ENCODE measurements at regions not wholly inside any gene's neighbourhood (a gene's known extent, or its start where the extent isn't known, plus 50 kb on each side); places are given as distances from the start of the nearest gene placed in this dataset.

- intact Hi-C loops (cut with DNase I): no loop called here
- Histone ChIP-seq H3K27ac (no peak overlapping the region), H3K36me3 (no peaks in the 10 kb centered on the region), H3K9me3 (no peaks in the 10 kb centered on the region), H3K4me1 (replicated peaks) (no peaks in the 10 kb centered on the region), H3K27me3 (replicated peaks; ENCODE audit: insufficient read depth) (no peaks in the 10 kb centered on the region), H3K4me3 (no peak overlapping the region)
- TF ChIP-seq POLR2A (IDR thresholded peaks at IDR 0.05) (no peak), POLR2AphosphoS5 (IDR thresholded peaks at IDR 0.05) (no peak)
- TF ChIP-seq, protein P1, sequence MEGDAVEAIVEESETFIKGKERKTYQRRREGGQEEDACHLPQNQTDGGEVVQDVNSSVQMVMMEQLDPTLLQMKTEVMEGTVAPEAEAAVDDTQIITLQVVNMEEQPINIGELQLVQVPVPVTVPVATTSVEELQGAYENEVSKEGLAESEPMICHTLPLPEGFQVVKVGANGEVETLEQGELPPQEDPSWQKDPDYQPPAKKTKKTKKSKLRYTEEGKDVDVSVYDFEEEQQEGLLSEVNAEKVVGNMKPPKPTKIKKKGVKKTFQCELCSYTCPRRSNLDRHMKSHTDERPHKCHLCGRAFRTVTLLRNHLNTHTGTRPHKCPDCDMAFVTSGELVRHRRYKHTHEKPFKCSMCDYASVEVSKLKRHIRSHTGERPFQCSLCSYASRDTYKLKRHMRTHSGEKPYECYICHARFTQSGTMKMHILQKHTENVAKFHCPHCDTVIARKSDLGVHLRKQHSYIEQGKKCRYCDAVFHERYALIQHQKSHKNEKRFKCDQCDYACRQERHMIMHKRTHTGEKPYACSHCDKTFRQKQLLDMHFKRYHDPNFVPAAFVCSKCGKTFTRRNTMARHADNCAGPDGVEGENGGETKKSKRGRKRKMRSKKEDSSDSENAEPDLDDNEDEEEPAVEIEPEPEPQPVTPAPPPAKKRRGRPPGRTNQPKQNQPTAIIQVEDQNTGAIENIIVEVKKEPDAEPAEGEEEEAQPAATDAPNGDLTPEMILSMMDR (IDR thresholded peaks at IDR 0.05): no peak
- no peak for DNase-seq (ENCODE audit: low spot score)
- 95% methylated on average over 5 of the region's 5 CpGs for WGBS
Measured at GRCh38 chr9:99624499-99625233, 197.0 kb upstream of the NR4A3 start.

DNA sequence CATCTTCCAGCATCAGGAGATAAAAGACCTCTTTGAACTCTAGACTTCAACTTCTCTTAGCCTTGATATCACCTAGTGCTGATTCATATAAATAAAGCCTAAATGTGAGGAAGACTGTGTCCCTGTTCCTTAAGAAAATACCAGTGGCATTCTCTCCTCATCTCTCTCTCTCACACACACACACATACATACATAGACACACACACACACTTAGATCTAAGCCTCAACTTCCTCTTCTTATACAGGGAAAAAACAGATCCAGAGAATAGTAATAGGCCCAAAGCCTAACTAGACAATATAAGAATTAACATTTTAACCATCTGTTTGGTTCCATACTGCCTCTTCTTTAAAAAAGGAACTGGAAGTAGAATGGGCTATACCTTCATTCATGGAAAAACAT is 195.3 kb upstream of the NR4A3 start:
- no peaks in the 10 kb centered on the region for H3K36me3 ChIP-seq
- intact Hi-C loops (cut with DNase I): no loop called here

GRCh38 chr9:99628285-99628684 is 193.4 kb upstream of the NR4A3 start:
- no peaks in the 10 kb centered on the region for H3K36me3 ChIP-seq
- intact Hi-C loops (cut with DNase I): no loop called here
- no peak for DNase-seq (ENCODE audit: low spot score)

More for the DNA sequence above, 195.3 kb upstream of the NR4A3 start:
- no peak overlapping the region for H3K4me3 ChIP-seq
- H3K9me3 ChIP-seq: no peaks in the 10 kb centered on the region
- H3K27me3 ChIP-seq (replicated peaks; ENCODE audit: insufficient read depth): no peaks in the 10 kb centered on the region
- no peak for TF ChIP-seq POLR2A (IDR thresholded peaks at IDR 0.05)
- TF ChIP-seq, protein P1 (IDR thresholded peaks at IDR 0.05): no peak
- no peak for TF ChIP-seq POLR2AphosphoS5 (IDR thresholded peaks at IDR 0.05)
- DNase-seq (ENCODE audit: low spot score): no peak
- no peak overlapping the region for H3K27ac ChIP-seq
- H3K4me1 ChIP-seq (replicated peaks): no peaks in the 10 kb centered on the region

DNA sequence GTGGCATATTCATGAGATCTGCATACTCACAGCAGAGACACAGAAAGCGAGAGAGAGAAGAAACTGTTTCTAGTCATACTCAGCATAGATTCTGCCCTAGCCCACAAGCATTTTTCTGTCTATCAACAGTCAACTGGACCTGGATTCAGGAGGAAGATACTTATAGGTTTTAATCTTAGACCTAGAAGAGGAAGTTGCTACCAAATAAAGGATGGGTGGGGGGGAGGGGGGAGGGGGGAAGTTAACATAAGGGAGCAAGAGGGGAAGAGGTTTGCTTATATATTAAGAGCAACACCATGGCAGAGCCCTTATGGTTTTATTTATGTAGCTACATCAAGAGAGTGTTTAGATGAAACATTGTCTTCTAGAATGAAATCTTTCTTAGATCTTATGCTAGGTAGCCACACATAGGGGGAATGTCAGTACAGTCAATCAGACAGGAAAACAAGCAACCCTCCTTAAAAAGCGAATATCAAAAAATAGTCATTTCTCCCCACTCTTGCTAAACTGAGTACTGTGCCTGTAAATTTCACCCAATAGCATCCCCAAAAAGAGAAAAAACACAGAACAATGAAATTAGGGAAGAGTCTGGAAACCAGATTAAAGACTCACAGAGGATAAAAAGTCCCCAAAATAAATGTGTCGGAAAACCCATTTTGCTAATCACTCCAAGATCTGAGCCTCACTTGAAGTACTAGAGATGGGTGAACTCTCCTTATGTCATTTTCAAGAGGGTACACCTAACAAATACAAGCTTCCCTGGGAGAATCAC is 192.7 kb upstream of the NR4A3 start:
- intact Hi-C loops (cut with DNase I): no loop called here
- Histone ChIP-seq H3K27me3 (replicated peaks; ENCODE audit: insufficient read depth) (no peaks in the 10 kb centered on the region), H3K27ac (no peak overlapping the region), H3K4me1 (replicated peaks) (no peaks in the 10 kb centered on the region), H3K9me3 (no peaks in the 10 kb centered on the region), H3K36me3 (no peaks in the 10 kb centered on the region), H3K4me3 (no peak overlapping the region)
- TF ChIP-seq, protein P1 (IDR thresholded peaks at IDR 0.05): no peak
- no peak for TF ChIP-seq POLR2AphosphoS5 (IDR thresholded peaks at IDR 0.05)
- TF ChIP-seq POLR2A (IDR thresholded peaks at IDR 0.05): no peak
- no peak for DNase-seq (ENCODE audit: low spot score)
- WGBS: 93% methylated on average over 3 of the region's 3 CpGs

More at GRCh38 chr9:99628285-99628684, 193.4 kb upstream of the NR4A3 start:
- H3K4me1 ChIP-seq (replicated peaks): no peaks in the 10 kb centered on the region
- no peaks in the 10 kb centered on the region for H3K9me3 ChIP-seq
- H3K27ac ChIP-seq: no peak overlapping the region
- H3K27me3 ChIP-seq (replicated peaks; ENCODE audit: insufficient read depth): no peaks in the 10 kb centered on the region
- H3K4me3 ChIP-seq: no peak overlapping the region
- TF ChIP-seq POLR2AphosphoS5 (IDR thresholded peaks at IDR 0.05): no peak
- TF ChIP-seq, protein P1 (IDR thresholded peaks at IDR 0.05): no peak
- no peak for TF ChIP-seq POLR2A (IDR thresholded peaks at IDR 0.05)
